T-helper 1 cell treated with Interleukin-12 subunit alpha and Interleukin-12 subunit beta and Interleukin-4 antibody, amounts not matched to agents 30 μg/mL and 1 μg/mL, for 36 hours (primary cell): ENCODE measurements at regions not wholly inside any gene's neighbourhood (a gene's known extent, or its start where the extent isn't known, plus 50 kb on each side); places are given as distances from the start of the nearest gene placed in this dataset.

Source experiments
- H3K27ac Mint-ChIP-seq: one replicate; pipeline ENCODE4 v1.8.0; 2021; ENCODE audit warnings: mild to moderate bottlenecking, mixed read lengths
- H3K27me3 Mint-ChIP-seq: one replicate; pipeline ENCODE4 v1.8.0; 2021; ENCODE audit warnings: low read depth, mixed read lengths
- H3K36me3 Mint-ChIP-seq: one replicate; pipeline ENCODE4 v1.8.0; 2021; ENCODE audit warnings: low read depth, mixed read lengths
- H3K4me1 Mint-ChIP-seq: one replicate; pipeline ENCODE4 v1.8.0; 2021; ENCODE audit warnings: low read depth, mixed read lengths
- H3K4me3 Mint-ChIP-seq: one replicate; pipeline ENCODE4 v1.8.0; 2021; ENCODE audit warnings: mild to moderate bottlenecking, moderate library complexity, mixed read lengths
- H3K9me3 Mint-ChIP-seq: one replicate; pipeline ENCODE4 v1.8.0; 2021; ENCODE audit warnings: mixed read lengths

DNA sequence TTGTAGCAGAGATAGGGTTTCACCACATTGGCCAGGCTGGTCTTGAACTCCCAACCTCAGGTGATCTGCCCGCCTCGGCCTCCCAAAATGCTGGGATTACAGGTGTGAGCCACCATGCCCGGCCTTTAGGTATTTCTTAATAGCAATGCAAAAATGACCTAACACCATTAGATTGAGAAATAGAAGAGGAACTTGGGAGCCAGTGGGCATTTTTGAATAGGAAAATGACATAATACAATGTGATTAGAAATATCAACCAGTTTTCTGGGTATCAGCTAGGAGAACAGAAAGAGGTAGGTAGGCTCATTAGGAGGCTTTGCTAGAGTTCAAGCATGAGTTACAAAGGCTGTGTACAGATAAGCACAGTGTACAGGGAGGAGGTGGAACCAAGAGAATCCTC is 101.8 kb upstream of the TBC1D5 start:
- H3K27me3 Mint-ChIP-seq, result peaks cover 5% of the 10 kb centered on the region
- H3K9me3 Mint-ChIP-seq, result no peaks in the 10 kb centered on the region
- no peaks in the 10 kb centered on the region for H3K36me3 Mint-ChIP-seq
- H3K4me3 Mint-ChIP-seq, result no peak overlapping the region
- no peaks in the 10 kb centered on the region for H3K4me1 Mint-ChIP-seq
- no peak overlapping the region for H3K27ac Mint-ChIP-seq

DNA sequence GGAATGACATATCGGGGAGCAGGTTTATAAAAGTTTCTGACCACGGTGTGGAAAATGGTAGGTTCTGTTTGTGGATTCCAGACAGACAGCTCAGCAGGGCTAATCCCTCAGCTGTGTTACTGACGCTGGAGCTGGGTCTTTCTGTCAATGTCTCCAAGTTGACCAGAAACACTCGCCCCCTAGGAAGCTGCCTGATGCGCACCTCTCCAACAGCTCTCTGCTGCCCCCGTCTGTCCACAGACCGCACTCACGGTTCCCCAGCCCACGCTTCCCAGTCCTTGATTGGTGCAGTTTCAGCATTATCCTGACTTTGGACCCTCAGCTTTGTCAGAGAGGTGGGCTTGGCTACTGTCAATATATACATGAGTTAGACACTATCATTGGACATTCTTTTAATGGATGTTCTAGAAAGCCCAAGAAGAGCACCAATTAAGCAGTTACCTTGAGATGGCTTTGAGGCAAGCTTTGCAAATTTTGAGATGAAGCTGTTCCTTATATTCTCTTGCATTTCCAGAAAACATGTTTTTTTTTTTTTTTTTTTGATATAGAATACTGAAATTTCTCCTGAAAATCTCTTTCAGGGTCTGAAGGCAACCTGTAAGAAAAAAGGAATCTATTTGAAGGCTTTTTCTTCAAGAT is 98.9 kb upstream of the TBC1D5 start:
- Mint-ChIP-seq H3K4me1 (no peaks in the 10 kb centered on the region), H3K27ac (no peak overlapping the region), H3K9me3 (no peaks in the 10 kb centered on the region), H3K36me3 (no peaks in the 10 kb centered on the region), H3K4me3 (no peak overlapping the region), H3K27me3 (peaks cover 10% of the 10 kb centered on the region)

DNA sequence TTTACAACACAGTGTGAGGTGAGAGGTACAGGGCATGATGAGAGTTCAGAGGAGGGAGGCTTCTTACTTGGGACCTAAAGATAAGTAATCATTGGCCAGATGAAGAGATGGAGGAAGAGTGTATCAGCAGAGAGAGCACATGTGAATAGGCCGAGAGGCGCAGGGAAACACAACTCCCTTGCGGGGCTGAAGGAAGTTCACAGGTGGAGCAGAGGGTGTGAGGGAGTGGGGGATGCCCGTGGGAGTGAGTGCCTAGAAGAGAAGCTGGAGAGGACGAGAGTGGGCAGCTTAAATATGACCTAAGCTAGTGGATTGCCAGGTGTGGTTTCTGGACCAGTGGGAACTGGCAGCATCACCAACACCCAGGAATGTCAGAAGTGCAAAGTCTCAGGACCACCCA is 98.2 kb upstream of the TBC1D5 start:
- H3K9me3 Mint-ChIP-seq, result no peaks in the 10 kb centered on the region
- H3K36me3 Mint-ChIP-seq, result no peaks in the 10 kb centered on the region
- H3K27ac Mint-ChIP-seq, result no peak overlapping the region
- H3K4me1 Mint-ChIP-seq, result no peaks in the 10 kb centered on the region
- H3K27me3 Mint-ChIP-seq, result peaks cover 10% of the 10 kb centered on the region
- no peak overlapping the region for H3K4me3 Mint-ChIP-seq

DNA sequence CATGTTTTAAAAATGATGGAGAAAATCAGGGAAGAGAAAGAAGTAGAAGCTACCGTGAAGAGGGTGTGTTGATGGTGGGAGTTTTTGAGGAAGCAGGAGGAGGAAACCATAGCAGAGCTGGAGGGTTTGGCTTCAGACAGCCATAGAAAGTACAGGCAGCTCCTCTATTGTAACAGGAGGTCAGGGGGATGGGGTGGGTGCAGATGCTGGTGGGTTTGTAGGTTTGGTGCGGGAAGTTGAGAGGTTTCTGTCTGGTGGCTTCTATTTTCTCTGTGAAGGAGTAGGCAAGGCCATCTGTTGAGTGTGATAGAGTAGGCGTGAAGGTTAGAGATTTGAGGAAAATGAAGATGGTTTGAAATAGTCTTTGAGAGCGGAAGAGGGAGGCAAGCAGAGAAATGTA is 97.7 kb upstream of the TBC1D5 start:
- Mint-ChIP-seq H3K36me3 (no peaks in the 10 kb centered on the region), H3K9me3 (no peaks in the 10 kb centered on the region), H3K4me1 (no peaks in the 10 kb centered on the region), H3K27ac (no peak overlapping the region), H3K27me3 (peaks cover 10% of the 10 kb centered on the region), H3K4me3 (no peak overlapping the region)

DNA sequence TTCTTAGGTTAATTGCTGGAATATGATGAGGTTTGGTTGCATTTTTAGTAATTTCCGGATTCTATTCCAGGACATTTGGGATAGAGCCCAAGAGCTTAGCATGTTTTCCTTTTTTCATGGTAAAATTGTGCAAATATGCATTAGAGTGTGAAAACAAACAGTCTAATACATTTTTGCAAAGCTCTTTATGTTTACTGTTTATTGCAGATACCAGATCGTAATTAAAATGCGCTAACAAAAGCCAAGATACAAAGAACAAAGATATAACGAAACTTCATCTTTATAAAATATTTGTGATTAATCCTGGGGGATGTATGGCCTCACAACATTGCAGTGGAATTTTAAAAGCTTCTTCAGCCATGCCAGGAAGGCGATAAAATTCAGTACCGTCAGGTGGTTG is 94.5 kb upstream of the TBC1D5 start:
- H3K27me3 Mint-ChIP-seq, result peaks cover 18% of the 10 kb centered on the region
- H3K4me1 Mint-ChIP-seq, result no peaks in the 10 kb centered on the region
- H3K27ac Mint-ChIP-seq, result no peak overlapping the region
- no peaks in the 10 kb centered on the region for H3K9me3 Mint-ChIP-seq
- H3K4me3 Mint-ChIP-seq, result no peak overlapping the region
- H3K36me3 Mint-ChIP-seq, result no peaks in the 10 kb centered on the region

GRCh38 chr3:17836092-17836491 is 93.7 kb upstream of the TBC1D5 start:
- no peaks in the 10 kb centered on the region for H3K4me1 Mint-ChIP-seq
- no peak overlapping the region for H3K27ac Mint-ChIP-seq
- no peaks in the 10 kb centered on the region for H3K9me3 Mint-ChIP-seq
- H3K27me3 Mint-ChIP-seq, result peaks cover 19% of the 10 kb centered on the region
- no peak overlapping the region for H3K4me3 Mint-ChIP-seq
- H3K36me3 Mint-ChIP-seq, result no peaks in the 10 kb centered on the region

GRCh38 chr3:17833786-17834559 is 91.5 kb upstream of the TBC1D5 start:
- Mint-ChIP-seq H3K27me3 (peaks cover 26% of the 10 kb centered on the region), H3K27ac (no peak overlapping the region), H3K4me3 (no peak overlapping the region), H3K36me3 (no peaks in the 10 kb centered on the region), H3K4me1 (no peaks in the 10 kb centered on the region), H3K9me3 (no peaks in the 10 kb centered on the region)

DNA sequence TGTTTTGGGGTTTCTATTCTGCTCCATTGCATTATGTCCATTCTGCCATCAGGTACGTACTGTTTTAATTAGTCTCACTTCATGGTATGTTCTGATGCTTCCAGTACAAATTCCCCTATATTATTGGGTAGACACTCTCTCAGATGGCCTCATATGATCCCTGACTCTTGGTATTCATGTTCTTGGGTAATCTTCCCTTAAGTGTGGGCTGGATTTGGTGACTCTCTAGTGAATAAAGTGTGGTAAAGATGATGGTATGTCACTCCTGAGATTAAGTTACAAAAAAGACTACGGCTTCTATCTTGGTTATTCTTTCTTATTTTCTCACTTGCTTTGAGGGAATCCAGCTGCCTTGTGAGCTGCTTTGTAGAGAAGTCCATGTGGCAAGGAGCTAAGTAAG is 89.6 kb upstream of the TBC1D5 start:
- Mint-ChIP-seq H3K36me3 (no peaks in the 10 kb centered on the region), H3K4me3 (no peak overlapping the region), H3K27ac (no peak overlapping the region), H3K27me3 (peaks cover 26% of the 10 kb centered on the region), H3K4me1 (no peaks in the 10 kb centered on the region), H3K9me3 (no peaks in the 10 kb centered on the region)

DNA sequence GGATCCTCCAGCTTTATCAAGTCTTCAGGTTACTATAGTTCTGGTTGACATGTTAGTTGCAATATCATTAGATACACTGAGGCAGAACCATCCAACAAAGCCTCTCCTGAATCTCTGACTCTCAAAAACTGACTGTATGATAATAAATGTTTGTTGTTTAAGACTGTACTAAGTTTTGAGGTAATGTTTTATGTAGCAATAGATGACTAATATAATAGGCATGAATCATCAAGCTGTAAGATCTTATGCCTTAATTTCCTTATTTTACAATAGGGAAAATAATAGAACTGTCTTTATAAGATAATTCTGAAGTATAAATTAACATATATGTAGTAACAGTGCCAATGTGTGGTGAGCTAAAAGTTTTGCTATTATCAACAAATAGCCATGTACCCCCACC is 88.9 kb upstream of the TBC1D5 start:
- no peaks in the 10 kb centered on the region for H3K36me3 Mint-ChIP-seq
- no peaks in the 10 kb centered on the region for H3K9me3 Mint-ChIP-seq
- H3K27ac Mint-ChIP-seq, result no peak overlapping the region
- H3K4me3 Mint-ChIP-seq, result no peak overlapping the region
- no peaks in the 10 kb centered on the region for H3K4me1 Mint-ChIP-seq
- peaks cover 29% of the 10 kb centered on the region for H3K27me3 Mint-ChIP-seq

DNA sequence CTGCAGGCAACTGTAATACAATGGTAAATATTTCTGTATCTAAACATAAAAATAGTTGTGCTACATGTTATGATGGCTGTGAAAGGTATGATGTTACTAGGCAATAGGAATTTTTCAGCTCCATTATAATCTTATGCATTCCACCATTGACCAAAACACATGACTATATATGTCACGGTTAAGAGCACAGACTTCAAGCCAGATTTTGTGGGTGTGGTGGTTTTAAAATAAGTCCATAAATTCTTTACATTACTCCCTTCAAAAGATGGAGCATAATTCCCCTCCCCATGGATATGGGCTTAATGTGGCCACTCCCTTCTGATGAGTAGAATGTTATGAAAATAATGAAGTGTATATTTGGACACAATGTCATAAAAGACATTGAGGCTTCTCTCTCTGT is 88.4 kb upstream of the TBC1D5 start:
- Mint-ChIP-seq H3K27ac (no peak overlapping the region), H3K36me3 (no peaks in the 10 kb centered on the region), H3K4me1 (no peaks in the 10 kb centered on the region), H3K9me3 (no peaks in the 10 kb centered on the region), H3K27me3 (peaks cover 31% of the 10 kb centered on the region), H3K4me3 (no peak overlapping the region)

- Mint-ChIP-seq H3K9me3 (no peaks in the 10 kb centered on the region), H3K27me3 (peaks cover 36% of the 10 kb centered on the region), H3K4me3 (no peak overlapping the region), H3K36me3 (no peaks in the 10 kb centered on the region), H3K27ac (no peak overlapping the region), H3K4me1 (no peaks in the 10 kb centered on the region)
Observed at GRCh38 chr3:17828388-17828787, 86.0 kb upstream of the TBC1D5 start.

- H3K4me3 Mint-ChIP-seq, result no peak overlapping the region
- no peaks in the 10 kb centered on the region for H3K9me3 Mint-ChIP-seq
- H3K27ac Mint-ChIP-seq, result no peak overlapping the region
- H3K4me1 Mint-ChIP-seq, result no peaks in the 10 kb centered on the region
- no peaks in the 10 kb centered on the region for H3K36me3 Mint-ChIP-seq
- peaks cover 33% of the 10 kb centered on the region for H3K27me3 Mint-ChIP-seq
Observed at GRCh38 chr3:17825298-17825697, 82.9 kb upstream of the TBC1D5 start.

DNA sequence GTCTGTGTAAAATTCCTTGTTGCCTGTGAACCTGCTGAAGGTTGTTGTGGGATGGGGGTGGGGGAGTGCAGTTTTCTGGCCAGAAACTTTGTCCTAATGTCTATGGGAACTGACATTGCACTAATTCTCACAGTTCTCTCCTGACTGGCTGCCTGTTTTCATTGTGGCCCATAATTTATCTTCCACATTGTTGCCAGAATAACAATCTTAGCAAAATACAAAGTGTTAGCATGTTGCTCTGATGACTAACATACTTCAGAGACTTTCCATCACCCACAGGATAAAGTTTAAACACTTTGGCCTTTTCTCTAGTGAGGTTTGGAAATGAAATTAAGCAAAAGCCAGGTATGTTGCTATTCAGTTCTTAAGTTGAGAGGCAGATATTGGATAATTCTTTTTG is 81.4 kb upstream of the TBC1D5 start:
- Mint-ChIP-seq H3K27ac (no peak overlapping the region), H3K4me1 (no peaks in the 10 kb centered on the region), H3K9me3 (no peaks in the 10 kb centered on the region), H3K4me3 (no peak overlapping the region), H3K27me3 (peaks cover 29% of the 10 kb centered on the region), H3K36me3 (no peaks in the 10 kb centered on the region)

GRCh38 chr3:17823036-17823435 is 80.6 kb upstream of the TBC1D5 start:
- Mint-ChIP-seq H3K36me3 (no peaks in the 10 kb centered on the region), H3K4me3 (no peak overlapping the region), H3K27ac (no peak overlapping the region), H3K4me1 (no peaks in the 10 kb centered on the region), H3K27me3 (peaks cover 26% of the 10 kb centered on the region), H3K9me3 (no peaks in the 10 kb centered on the region)

GRCh38 chr3:17820704-17821103 is 78.3 kb upstream of the TBC1D5 start:
- H3K36me3 Mint-ChIP-seq, result peaks cover 3% of the 10 kb centered on the region
- no peaks in the 10 kb centered on the region for H3K9me3 Mint-ChIP-seq
- no peaks in the 10 kb centered on the region for H3K4me1 Mint-ChIP-seq
- no peak overlapping the region for H3K4me3 Mint-ChIP-seq
- H3K27me3 Mint-ChIP-seq, result peaks cover 14% of the 10 kb centered on the region
- no peak overlapping the region for H3K27ac Mint-ChIP-seq
